RWPE2 (cell line): ENCODE measurements at regions not wholly inside any gene's neighbourhood (a gene's known extent, or its start where the extent isn't known, plus 50 kb on each side); places are given as distances from the start of the nearest gene placed in this dataset.

Experiments
- ATAC-seq: fragments of 200-7000 bp; cut with Tn5 transposase; 3 replicates; pipeline ENCODE4 v1.9.1; 2021; ENCODE audit warnings: low read depth
- DNase-seq: peaks from one replicate; pipeline ENCODE4 v3.0.0-alpha.2; 2020; ENCODE audit warnings: low spot score
- H3K27ac ChIP-seq: fragments of 450-650 bp; 2 replicates; pipeline ENCODE4 v1.5.1; 2017; ENCODE audit warnings: mild to moderate bottlenecking; ENCODE audit not compliant: poor library complexity, severe bottlenecking
- H3K27me3 ChIP-seq: fragments of 250-450 bp; sonication (Bioruptor Pico); 2 replicates; pipeline ENCODE4 v1.5.1; 2021; ENCODE audit warnings: mild to moderate bottlenecking, moderate library complexity; ENCODE audit not compliant: insufficient read depth, poor library complexity, severe bottlenecking
- H3K36me3 ChIP-seq: fragments of 250-450 bp; sonication (Bioruptor Pico); 2 replicates; pipeline ENCODE4 v1.5.1; 2020; ENCODE audit warnings: low read depth, mild to moderate bottlenecking, moderate library complexity
- H3K4me1 ChIP-seq: fragments of 250-450 bp; sonication (Bioruptor Pico); 2 replicates; pipeline ENCODE4 v1.5.1; 2021; ENCODE audit warnings: mild to moderate bottlenecking, moderate library complexity; ENCODE audit not compliant: insufficient read depth, poor library complexity, severe bottlenecking
- H3K4me3 ChIP-seq: fragments of 250-450 bp; sonication (Bioruptor Pico); 2 replicates; pipeline ENCODE4 v1.5.1; 2021; ENCODE audit warnings: mild to moderate bottlenecking, moderate library complexity; ENCODE audit not compliant: severe bottlenecking
- H3K9me3 ChIP-seq: fragments of 250-450 bp; sonication (Bioruptor Pico); 2 replicates; pipeline ENCODE4 v1.5.1; 2021; ENCODE audit warnings: mild to moderate bottlenecking, moderate library complexity; ENCODE audit not compliant: severe bottlenecking
- TF ChIP-seq, protein P1 (sequence below): fragments of 450-650 bp; IDR thresholded peaks from one replicate; pipeline ENCODE4 v1.5.1; 2017; ENCODE audit warnings: mild to moderate bottlenecking, moderate library complexity; ENCODE audit not compliant: poor library complexity, severe bottlenecking

DNA sequence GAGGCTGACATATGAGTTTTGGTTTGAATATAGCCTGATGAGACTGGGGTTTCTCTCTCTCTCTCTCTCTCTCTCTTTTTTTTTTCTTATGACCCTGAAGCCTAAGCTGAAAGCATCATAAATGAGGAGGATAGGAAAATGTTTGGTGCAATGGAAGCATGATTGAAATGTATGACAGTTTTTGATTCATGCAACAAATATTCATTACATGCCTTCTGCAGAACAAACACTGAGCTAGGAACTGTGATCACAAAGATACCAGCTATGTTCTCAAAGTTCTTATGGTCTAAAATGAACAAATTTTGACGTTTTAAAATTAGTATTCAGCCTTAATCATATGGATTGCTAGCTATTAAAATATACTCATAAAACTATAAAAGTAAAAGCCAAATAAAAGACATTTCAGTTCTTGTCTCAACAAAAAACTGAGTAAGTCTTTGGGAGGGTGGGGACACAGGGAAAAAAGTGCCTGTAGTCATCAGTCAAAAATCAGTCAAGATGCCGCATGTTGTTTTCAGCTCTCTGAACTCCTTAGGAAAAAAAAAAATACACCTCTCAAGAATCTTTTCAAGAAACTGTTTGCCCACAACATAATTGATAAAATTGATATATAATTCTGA is 57.2 kb downstream of the NKX6-1 start:
- Histone ChIP-seq H3K4me1 (no peaks in the 10 kb centered on the region), H3K4me3 (no peak overlapping the region), H3K27me3 (peaks cover 21% of the 10 kb centered on the region), H3K27ac (no peak overlapping the region), H3K36me3 (no peaks in the 10 kb centered on the region), H3K9me3 (no peaks in the 10 kb centered on the region)
- TF ChIP-seq, protein P1, sequence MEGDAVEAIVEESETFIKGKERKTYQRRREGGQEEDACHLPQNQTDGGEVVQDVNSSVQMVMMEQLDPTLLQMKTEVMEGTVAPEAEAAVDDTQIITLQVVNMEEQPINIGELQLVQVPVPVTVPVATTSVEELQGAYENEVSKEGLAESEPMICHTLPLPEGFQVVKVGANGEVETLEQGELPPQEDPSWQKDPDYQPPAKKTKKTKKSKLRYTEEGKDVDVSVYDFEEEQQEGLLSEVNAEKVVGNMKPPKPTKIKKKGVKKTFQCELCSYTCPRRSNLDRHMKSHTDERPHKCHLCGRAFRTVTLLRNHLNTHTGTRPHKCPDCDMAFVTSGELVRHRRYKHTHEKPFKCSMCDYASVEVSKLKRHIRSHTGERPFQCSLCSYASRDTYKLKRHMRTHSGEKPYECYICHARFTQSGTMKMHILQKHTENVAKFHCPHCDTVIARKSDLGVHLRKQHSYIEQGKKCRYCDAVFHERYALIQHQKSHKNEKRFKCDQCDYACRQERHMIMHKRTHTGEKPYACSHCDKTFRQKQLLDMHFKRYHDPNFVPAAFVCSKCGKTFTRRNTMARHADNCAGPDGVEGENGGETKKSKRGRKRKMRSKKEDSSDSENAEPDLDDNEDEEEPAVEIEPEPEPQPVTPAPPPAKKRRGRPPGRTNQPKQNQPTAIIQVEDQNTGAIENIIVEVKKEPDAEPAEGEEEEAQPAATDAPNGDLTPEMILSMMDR, result no peak
- DNase-seq (no peak), ATAC-seq (no peak)

DNA sequence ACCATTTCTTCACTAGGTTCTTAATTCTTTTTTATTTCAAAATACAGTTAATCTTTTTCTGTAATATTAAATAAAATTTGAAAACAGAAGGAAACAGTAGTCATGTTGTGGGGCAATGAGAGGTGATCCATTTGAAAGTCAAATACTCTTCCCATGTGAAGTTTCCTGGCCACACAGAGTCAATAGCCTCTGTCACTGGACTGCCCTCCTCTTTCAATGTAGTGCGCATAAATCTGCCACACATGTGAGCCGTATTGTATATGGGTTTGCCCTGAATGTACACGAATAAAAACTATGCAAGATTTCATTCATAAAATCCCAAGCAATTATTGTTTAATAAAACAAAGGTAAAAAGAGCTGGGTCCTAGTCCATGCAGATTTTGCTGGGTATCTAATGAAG is 59.1 kb downstream of the NKX6-1 start:
- Histone ChIP-seq H3K27me3 (peaks cover 23% of the 10 kb centered on the region), H3K27ac (no peak overlapping the region), H3K4me3 (no peak overlapping the region), H3K9me3 (no peaks in the 10 kb centered on the region), H3K4me1 (no peaks in the 10 kb centered on the region), H3K36me3 (no peaks in the 10 kb centered on the region)
- ATAC-seq (no peak), DNase-seq (no peak)
- TF ChIP-seq, protein P1, result no peak

DNA sequence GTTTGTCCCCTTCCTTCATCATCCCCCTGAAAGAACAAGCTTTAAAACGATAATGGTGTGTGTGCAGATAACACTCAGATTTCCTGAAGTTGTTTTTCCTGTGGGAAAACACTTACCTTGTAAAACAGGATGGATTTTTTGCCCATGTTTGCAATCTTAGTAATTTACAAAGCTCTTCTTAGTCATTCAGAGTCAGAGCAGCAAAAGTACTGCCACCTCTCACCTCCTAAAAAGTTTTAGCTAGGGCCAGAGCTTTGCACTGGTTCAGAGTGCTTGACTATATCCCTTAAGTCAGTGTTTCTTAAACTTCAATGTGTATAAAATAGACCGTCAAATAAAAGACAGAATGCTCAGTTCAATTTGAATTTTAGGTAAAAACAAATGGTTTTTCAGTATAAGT is 62.3 kb downstream of the NKX6-1 start:
- Histone ChIP-seq H3K36me3 (no peaks in the 10 kb centered on the region), H3K27ac (no peak overlapping the region), H3K9me3 (no peaks in the 10 kb centered on the region), H3K4me3 (no peak overlapping the region), H3K27me3 (peaks cover 18% of the 10 kb centered on the region), H3K4me1 (no peaks in the 10 kb centered on the region)
- no peak for ATAC-seq
- TF ChIP-seq, protein P1, result no peak
- no peak for DNase-seq

DNA sequence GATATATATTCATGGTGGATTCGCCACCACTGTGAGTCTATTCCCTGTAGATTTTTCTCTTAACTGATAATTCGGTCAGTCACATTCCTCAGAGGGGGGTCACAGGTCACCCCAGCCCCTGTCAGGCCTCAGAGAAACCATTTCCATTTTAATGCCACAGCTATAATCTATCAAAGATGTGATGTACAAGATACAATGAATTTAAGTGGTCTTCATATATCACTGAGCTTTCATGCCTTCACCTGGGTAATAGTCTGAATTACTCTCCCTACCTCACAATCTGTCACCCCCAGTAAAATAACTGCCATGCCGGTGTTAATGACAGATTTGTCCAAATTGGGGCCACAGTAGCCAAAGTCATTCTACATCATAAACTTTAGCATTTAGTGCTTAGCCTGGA is 64.7 kb downstream of the NKX6-1 start:
- TF ChIP-seq, protein P1, result no peak
- Histone ChIP-seq H3K4me3 (no peak overlapping the region), H3K36me3 (no peaks in the 10 kb centered on the region), H3K4me1 (no peaks in the 10 kb centered on the region), H3K27ac (no peak overlapping the region), H3K27me3 (peaks cover 10% of the 10 kb centered on the region), H3K9me3 (no peaks in the 10 kb centered on the region)
- DNase-seq (no peak), ATAC-seq (no peak)

DNA sequence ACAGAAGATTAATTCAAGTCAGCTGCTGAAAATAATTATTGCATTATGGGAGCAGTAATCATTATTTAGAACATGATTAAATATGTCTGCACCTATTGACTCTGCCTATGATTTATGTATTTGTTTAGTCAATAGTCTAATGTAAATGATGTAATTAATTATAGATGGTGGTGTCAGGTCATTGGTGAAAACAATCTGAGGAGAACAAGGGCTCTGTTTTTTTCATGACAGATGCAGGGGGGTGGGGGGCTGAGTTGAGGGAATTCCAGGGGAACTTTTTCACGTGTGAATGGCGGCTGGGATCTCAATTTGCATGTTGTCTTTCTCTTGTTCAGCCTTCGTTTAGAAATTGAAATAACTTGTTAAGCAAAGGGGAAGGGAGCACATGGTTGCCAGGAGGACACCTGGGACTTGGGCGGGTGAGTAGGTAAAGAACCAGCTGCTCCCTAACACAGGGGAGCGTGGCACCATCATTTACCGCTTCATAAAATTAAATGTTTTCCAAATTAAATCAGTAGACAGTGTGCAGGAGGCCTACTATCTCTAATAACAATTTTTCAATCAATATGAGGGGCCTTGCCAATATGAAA is 65.4 kb downstream of the NKX6-1 start:
- Histone ChIP-seq H3K27ac (no peak overlapping the region), H3K4me3 (no peak overlapping the region), H3K27me3 (peaks cover 9% of the 10 kb centered on the region), H3K4me1 (no peaks in the 10 kb centered on the region), H3K9me3 (no peaks in the 10 kb centered on the region), H3K36me3 (no peaks in the 10 kb centered on the region)
- ATAC-seq, result no peak
- TF ChIP-seq, protein P1, result no peak
- no peak for DNase-seq
